ENCODE measurements at regions not wholly inside any gene's neighbourhood (a gene's known extent, or its start where the extent isn't known, plus 50 kb on each side); places are given as distances from the start of the nearest gene placed in this dataset.

DNA sequence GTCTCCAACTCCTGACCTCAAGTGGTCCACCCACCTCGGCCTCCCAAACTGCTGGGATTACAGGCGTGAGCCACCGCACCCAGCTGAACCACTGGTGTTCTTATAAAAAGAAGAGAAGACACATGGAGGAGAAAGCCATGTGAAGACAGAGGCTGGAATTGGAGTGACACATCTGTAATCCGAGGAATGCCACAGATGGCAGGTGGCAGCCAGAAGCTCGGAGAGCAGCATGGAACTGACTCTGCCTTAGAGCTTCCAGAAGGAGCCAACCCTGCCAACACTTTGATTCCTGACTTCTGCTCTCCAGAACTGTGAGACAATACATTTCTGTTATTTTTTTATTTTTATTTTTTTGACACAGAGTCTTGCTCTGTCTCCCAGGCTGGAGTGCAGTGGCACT lies 59.0 kb upstream of the ATP2B4 start:
- no peak overlapping the region for H3K4me3 ChIP-seq (ENCODE audit: low read length)
- no peaks in the 10 kb centered on the region for H3K27me3 ChIP-seq (ENCODE audit: control insufficient read depth in 2 of 2, insufficient read depth in 2 of 2, low read length in 2 of 2)
- no peak overlapping the region for H3K27ac ChIP-seq (ENCODE audit: low read depth, low read length)
- H3K9me3 ChIP-seq (ENCODE audit: control insufficient read depth in 2 of 3, low read length in 3 of 3) = no peaks in the 10 kb centered on the region
- no peak overlapping the region for H3K4me3 Mint-ChIP-seq
- intact Hi-C loops (cut with micrococcal nuclease) = no loop called here
- no peaks in the 10 kb centered on the region for H3K4me1 Mint-ChIP-seq
- CTCF ChIA-PET = no interaction called here
- H3K36me3 Mint-ChIP-seq = no peaks in the 10 kb centered on the region
- H3K9me3 Mint-ChIP-seq = no peaks in the 10 kb centered on the region
- ATAC-seq (no peak), DNase-seq (no peak)
- no peak overlapping the region for H3K27ac Mint-ChIP-seq
- POLR2A ChIA-PET = no interaction called here
- no peaks in the 10 kb centered on the region for H3K4me1 ChIP-seq (ENCODE audit: control insufficient read depth in 2 of 2, insufficient read depth in 2 of 2, low read length in 2 of 2)
- no peaks in the 10 kb centered on the region for H3K36me3 ChIP-seq (ENCODE audit: control insufficient read depth in 2 of 3, insufficient read depth in 3 of 3, low read length in 3 of 3)
- peaks cover 0 to 15% (median 0%) of the 10 kb centered on the region in 5 donors for H3K27me3 Mint-ChIP-seq

GRCh38 chr1:203569490-203570318 lies 56.9 kb upstream of the ATP2B4 start:
- Histone ChIP-seq H3K36me3 (ENCODE audit: control insufficient read depth in 2 of 3, insufficient read depth in 3 of 3, low read length in 3 of 3) (no peaks in the 10 kb centered on the region), H3K9me3 (ENCODE audit: control insufficient read depth in 2 of 3, low read length in 3 of 3) (no peaks in the 10 kb centered on the region), H3K4me3 (ENCODE audit: low read length) (no peak overlapping the region), H3K27me3 (ENCODE audit: control insufficient read depth in 2 of 2, insufficient read depth in 2 of 2, low read length in 2 of 2) (no peaks in the 10 kb centered on the region), H3K4me1 (ENCODE audit: control insufficient read depth in 2 of 2, insufficient read depth in 2 of 2, low read length in 2 of 2) (no peaks in the 10 kb centered on the region), H3K27ac (ENCODE audit: low read depth, low read length) (no peak overlapping the region)
- peaks cover 0 to 1% (median 0%) of the 10 kb centered on the region in 11 donors for H3K9me3 Mint-ChIP-seq
- intact Hi-C loops (cut with micrococcal nuclease) = no loop called here
- no peak overlapping the region for H3K4me3 Mint-ChIP-seq
- no peaks in the 10 kb centered on the region for H3K4me1 Mint-ChIP-seq
- no peak for ATAC-seq
- DNase-seq = no peak
- H3K27me3 Mint-ChIP-seq = peaks cover 0 to 11% (median 0%) of the 10 kb centered on the region in 5 donors
- CTCF ChIA-PET = no interaction called here
- H3K27ac Mint-ChIP-seq = no peak overlapping the region
- H3K36me3 Mint-ChIP-seq = no peaks in the 10 kb centered on the region
- POLR2A ChIA-PET = no interaction called here

DNA sequence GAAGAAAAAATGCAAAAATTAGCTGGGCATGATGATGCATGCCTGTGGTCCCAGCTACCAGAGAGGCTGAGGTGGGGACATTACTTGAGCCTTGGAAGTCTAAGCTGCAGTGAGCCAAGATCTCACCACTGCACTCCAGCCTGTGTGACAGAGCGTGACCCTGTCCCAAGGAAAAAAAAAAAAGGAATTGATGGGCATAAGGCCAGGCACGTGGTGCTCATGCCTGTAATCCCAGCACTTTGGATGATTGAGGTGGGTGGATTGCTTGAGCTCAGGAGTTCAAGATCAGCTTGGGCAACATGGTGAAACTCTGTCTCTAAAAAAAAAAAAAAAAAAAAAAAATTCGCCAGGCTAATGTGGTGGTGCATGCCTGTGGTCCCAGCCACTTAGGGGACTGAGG lies 55.8 kb upstream of the ATP2B4 start:
- Mint-ChIP-seq H3K9me3 (peaks cover 0 to 1% (median 0%) of the 10 kb centered on the region in 11 donors), H3K4me1 (no peaks in the 10 kb centered on the region), H3K4me3 (no peak overlapping the region), H3K27ac (no peak overlapping the region), H3K27me3 (peaks cover 0 to 11% (median 0%) of the 10 kb centered on the region in 5 donors), H3K36me3 (no peaks in the 10 kb centered on the region)
- Histone ChIP-seq H3K4me1 (ENCODE audit: control insufficient read depth in 2 of 2, insufficient read depth in 2 of 2, low read length in 2 of 2) (no peaks in the 10 kb centered on the region), H3K9me3 (ENCODE audit: control insufficient read depth in 2 of 3, low read length in 3 of 3) (no peaks in the 10 kb centered on the region), H3K4me3 (ENCODE audit: low read length) (no peak overlapping the region), H3K36me3 (ENCODE audit: control insufficient read depth in 2 of 3, insufficient read depth in 3 of 3, low read length in 3 of 3) (no peaks in the 10 kb centered on the region), H3K27me3 (ENCODE audit: control insufficient read depth in 2 of 2, insufficient read depth in 2 of 2, low read length in 2 of 2) (no peaks in the 10 kb centered on the region), H3K27ac (ENCODE audit: low read depth, low read length) (no peak overlapping the region)
- CTCF ChIA-PET = no interaction called here
- intact Hi-C loops (cut with micrococcal nuclease) = no loop called here
- POLR2A ChIA-PET = no interaction called here
- ATAC-seq (no peak), DNase-seq (no peak)

DNA sequence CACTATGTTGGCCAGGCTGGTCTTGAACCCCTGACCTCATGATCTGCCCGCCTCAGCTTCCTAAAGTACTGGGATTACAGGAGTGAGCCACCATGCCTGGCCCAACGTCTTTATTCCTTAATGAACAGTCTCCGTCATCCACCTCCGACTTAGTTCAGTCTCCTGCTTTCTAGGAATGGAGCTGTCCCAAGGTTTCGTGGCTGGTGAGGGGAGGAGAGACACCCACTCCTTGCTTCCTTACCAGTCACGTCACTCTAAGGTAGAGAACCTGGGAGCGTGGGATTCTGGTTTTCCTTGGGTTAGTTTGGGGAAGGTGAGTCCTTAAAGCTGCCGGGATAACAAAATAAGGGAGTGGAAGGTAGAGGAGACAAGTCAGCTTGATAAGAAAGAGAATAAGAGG lies 55.0 kb upstream of the ATP2B4 start:
- Histone ChIP-seq H3K27ac (ENCODE audit: low read depth, low read length) (no peak overlapping the region), H3K4me1 (ENCODE audit: control insufficient read depth in 2 of 2, insufficient read depth in 2 of 2, low read length in 2 of 2) (no peaks in the 10 kb centered on the region), H3K36me3 (ENCODE audit: control insufficient read depth in 2 of 3, insufficient read depth in 3 of 3, low read length in 3 of 3) (no peaks in the 10 kb centered on the region), H3K4me3 (ENCODE audit: low read length) (no peak overlapping the region), H3K27me3 (ENCODE audit: control insufficient read depth in 2 of 2, insufficient read depth in 2 of 2, low read length in 2 of 2) (no peaks in the 10 kb centered on the region), H3K9me3 (ENCODE audit: control insufficient read depth in 2 of 3, low read length in 3 of 3) (no peaks in the 10 kb centered on the region)
- Mint-ChIP-seq H3K9me3 (peaks cover 0 to 1% (median 0%) of the 10 kb centered on the region in 11 donors), H3K27ac (no peak overlapping the region), H3K4me1 (no peaks in the 10 kb centered on the region), H3K36me3 (no peaks in the 10 kb centered on the region), H3K27me3 (peaks cover 0 to 12% (median 0%) of the 10 kb centered on the region in 5 donors), H3K4me3 (no peak overlapping the region)
- no peak for ATAC-seq
- no peak for DNase-seq
- intact Hi-C loops (cut with micrococcal nuclease) = no loop called here
- POLR2A ChIA-PET = no interaction called here
- CTCF ChIA-PET = no interaction called here

- H3K27me3 Mint-ChIP-seq = peaks cover 0 to 13% (median 0%) of the 10 kb centered on the region in 5 donors
- Histone ChIP-seq H3K27ac (ENCODE audit: low read depth, low read length) (no peak overlapping the region), H3K36me3 (ENCODE audit: control insufficient read depth in 2 of 3, insufficient read depth in 3 of 3, low read length in 3 of 3) (no peaks in the 10 kb centered on the region), H3K9me3 (ENCODE audit: control insufficient read depth in 2 of 3, low read length in 3 of 3) (no peaks in the 10 kb centered on the region), H3K4me3 (ENCODE audit: low read length) (no peak overlapping the region), H3K27me3 (ENCODE audit: control insufficient read depth in 2 of 2, insufficient read depth in 2 of 2, low read length in 2 of 2) (no peaks in the 10 kb centered on the region), H3K4me1 (ENCODE audit: control insufficient read depth in 2 of 2, insufficient read depth in 2 of 2, low read length in 2 of 2) (no peaks in the 10 kb centered on the region)
- POLR2A ChIA-PET = no interaction called here
- intact Hi-C loops (cut with micrococcal nuclease) = no loop called here
- no peak overlapping the region for H3K4me3 Mint-ChIP-seq
- no peaks in the 10 kb centered on the region for H3K4me1 Mint-ChIP-seq
- no peak for ATAC-seq
- DNase-seq = no peak
- H3K36me3 Mint-ChIP-seq = no peaks in the 10 kb centered on the region
- peaks cover 0 to 1% (median 0%) of the 10 kb centered on the region in 11 donors for H3K9me3 Mint-ChIP-seq
- CTCF ChIA-PET = no interaction called here
- H3K27ac Mint-ChIP-seq = no peak overlapping the region
Measured at GRCh38 chr1:203572134-203572625, 54.5 kb upstream of the ATP2B4 start.

- Mint-ChIP-seq H3K27ac (peak overlapping the region in 2 of 9 donors; percentile 29 to 59), H3K4me1 (peaks cover 0 to 2% (median 0%) of the 10 kb centered on the region in 7 donors), H3K4me3 (no peak overlapping the region), H3K9me3 (peaks cover 0 to 1% (median 0%) of the 10 kb centered on the region in 11 donors), H3K36me3 (no peaks in the 10 kb centered on the region), H3K27me3 (peaks cover 0 to 15% (median 0%) of the 10 kb centered on the region in 5 donors)
- Histone ChIP-seq H3K4me3 (ENCODE audit: low read length) (no peak overlapping the region), H3K9me3 (ENCODE audit: control insufficient read depth in 2 of 3, low read length in 3 of 3) (no peaks in the 10 kb centered on the region), H3K27me3 (ENCODE audit: control insufficient read depth in 2 of 2, insufficient read depth in 2 of 2, low read length in 2 of 2) (no peaks in the 10 kb centered on the region), H3K36me3 (ENCODE audit: control insufficient read depth in 2 of 3, insufficient read depth in 3 of 3, low read length in 3 of 3) (no peaks in the 10 kb centered on the region), H3K4me1 (ENCODE audit: control insufficient read depth in 2 of 2, insufficient read depth in 2 of 2, low read length in 2 of 2) (no peaks in the 10 kb centered on the region), H3K27ac (ENCODE audit: low read depth, low read length) (no peak overlapping the region)
- intact Hi-C loops (cut with micrococcal nuclease) = no loop called here
- DNase-seq (no peak), ATAC-seq (no peak)
- ChIA-PET CTCF (no interaction called here), POLR2A (interaction anchor here (0.6 kb wide), 1 partner anchor 1247 kb away, joined by 3 read pairs; no protein-coding TSS in a partner anchor)
Measured at GRCh38 chr1:203573730-203574129, 52.9 kb upstream of the ATP2B4 start.
